WERI-Rb-1 (cell line): ENCODE measurements at regions not wholly inside any gene's neighbourhood (a gene's known extent, or its start where the extent isn't known, plus 50 kb on each side); places are given as distances from the start of the nearest gene placed in this dataset.

Source experiments
- DNase-seq: peaks from one replicate; pipeline ENCODE4 v3.0.0-alpha.2; 2020
- H3K27ac ChIP-seq: fragments of 250-450 bp; sonication (Bioruptor Pico); 2 replicates; pipeline ENCODE4 v1.5.1; 2020; ENCODE audit warnings: mild to moderate bottlenecking, moderate library complexity
- H3K27me3 ChIP-seq: fragments of 250-450 bp; sonication (Bioruptor Pico); 2 replicates; pipeline ENCODE4 v1.5.1; 2021; ENCODE audit warnings: mild to moderate bottlenecking, low read depth, moderate library complexity; ENCODE audit not compliant: insufficient read depth, severe bottlenecking
- H3K36me3 ChIP-seq: fragments of 250-450 bp; sonication (Bioruptor Pico); 2 replicates; pipeline ENCODE4 v1.5.1; 2020; ENCODE audit warnings: mild to moderate bottlenecking, moderate library complexity
- H3K4me3 ChIP-seq: 2 replicates; pipeline ENCODE4 v1.5.1; 2011; ENCODE audit warnings: low read depth, mild to moderate bottlenecking, control low read depth, low read length
- H3K9me3 ChIP-seq: fragments of 250-450 bp; sonication (Bioruptor Pico); 2 replicates; pipeline ENCODE4 v1.5.1; 2021; ENCODE audit warnings: mild to moderate bottlenecking, moderate library complexity; ENCODE audit not compliant: severe bottlenecking
- TF ChIP-seq, protein P1 (sequence below): IDR thresholded peaks from 2 replicates; pipeline ENCODE4 v1.5.1; 2011; ENCODE audit warnings: low read depth, mild to moderate bottlenecking, control low read depth, inconsistent platforms, low read length

DNA sequence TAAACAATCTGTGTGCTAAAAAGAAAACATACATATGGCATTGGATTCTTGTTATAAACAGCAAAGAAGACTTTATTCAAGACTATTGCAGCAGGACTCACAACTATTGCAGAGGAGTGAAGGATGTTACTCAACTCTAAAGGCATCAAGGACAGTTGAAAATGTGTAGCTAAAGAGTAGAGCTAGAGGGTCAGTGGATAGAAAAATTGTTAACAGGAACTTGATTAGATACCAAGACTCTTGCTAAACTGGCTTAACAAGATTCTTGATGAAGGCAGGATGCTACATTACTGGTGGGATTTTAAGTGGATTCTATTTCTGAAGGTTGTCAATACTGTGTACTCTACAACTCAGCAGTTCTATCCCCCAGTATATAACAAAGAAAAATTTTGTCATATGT is 1183.3 kb downstream of the SLITRK1 start:
- no peak overlapping the region for H3K4me3 ChIP-seq
- H3K36me3 ChIP-seq = no peaks in the 10 kb centered on the region
- no peaks in the 10 kb centered on the region for H3K9me3 ChIP-seq
- TF ChIP-seq, protein P1, sequence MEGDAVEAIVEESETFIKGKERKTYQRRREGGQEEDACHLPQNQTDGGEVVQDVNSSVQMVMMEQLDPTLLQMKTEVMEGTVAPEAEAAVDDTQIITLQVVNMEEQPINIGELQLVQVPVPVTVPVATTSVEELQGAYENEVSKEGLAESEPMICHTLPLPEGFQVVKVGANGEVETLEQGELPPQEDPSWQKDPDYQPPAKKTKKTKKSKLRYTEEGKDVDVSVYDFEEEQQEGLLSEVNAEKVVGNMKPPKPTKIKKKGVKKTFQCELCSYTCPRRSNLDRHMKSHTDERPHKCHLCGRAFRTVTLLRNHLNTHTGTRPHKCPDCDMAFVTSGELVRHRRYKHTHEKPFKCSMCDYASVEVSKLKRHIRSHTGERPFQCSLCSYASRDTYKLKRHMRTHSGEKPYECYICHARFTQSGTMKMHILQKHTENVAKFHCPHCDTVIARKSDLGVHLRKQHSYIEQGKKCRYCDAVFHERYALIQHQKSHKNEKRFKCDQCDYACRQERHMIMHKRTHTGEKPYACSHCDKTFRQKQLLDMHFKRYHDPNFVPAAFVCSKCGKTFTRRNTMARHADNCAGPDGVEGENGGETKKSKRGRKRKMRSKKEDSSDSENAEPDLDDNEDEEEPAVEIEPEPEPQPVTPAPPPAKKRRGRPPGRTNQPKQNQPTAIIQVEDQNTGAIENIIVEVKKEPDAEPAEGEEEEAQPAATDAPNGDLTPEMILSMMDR = no peak
- H3K27me3 ChIP-seq = no peaks in the 10 kb centered on the region
- H3K27ac ChIP-seq = no peak overlapping the region
- no peak for DNase-seq

DNA sequence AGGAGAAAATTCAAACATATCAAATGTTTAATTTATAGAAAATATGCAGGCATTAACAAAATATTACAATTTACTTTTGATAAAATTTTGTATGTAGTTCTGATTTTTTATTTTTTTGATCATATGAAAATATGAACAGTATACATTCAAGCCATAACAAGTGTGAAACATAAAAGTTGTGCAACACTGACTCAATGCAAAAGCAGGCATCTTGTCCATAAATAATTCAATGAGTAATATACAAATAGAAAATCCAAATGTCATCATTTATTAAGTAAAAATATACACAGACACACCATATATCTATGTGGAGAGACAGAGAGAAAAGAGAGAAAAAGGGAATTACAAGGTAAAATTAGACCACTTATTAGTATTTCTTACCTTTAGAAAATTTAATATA is 1183.9 kb downstream of the SLITRK1 start:
- no peaks in the 10 kb centered on the region for H3K36me3 ChIP-seq
- TF ChIP-seq, protein P1 = no peak

GRCh38 chr13:82693607-82694006 is 1188.7 kb downstream of the SLITRK1 start:
- Histone ChIP-seq H3K4me3 (no peak overlapping the region), H3K27ac (no peak overlapping the region), H3K9me3 (no peaks in the 10 kb centered on the region), H3K36me3 (no peaks in the 10 kb centered on the region), H3K27me3 (no peaks in the 10 kb centered on the region)
- no peak for DNase-seq
- TF ChIP-seq, protein P1 = no peak

More for the DNA sequence above, 1183.9 kb downstream of the SLITRK1 start:
- no peaks in the 10 kb centered on the region for H3K27me3 ChIP-seq
- no peak overlapping the region for H3K4me3 ChIP-seq
- H3K27ac ChIP-seq = no peak overlapping the region
- DNase-seq = no peak
- no peaks in the 10 kb centered on the region for H3K9me3 ChIP-seq

GRCh38 chr13:82688400-82688994 is 1193.8 kb downstream of the SLITRK1 start:
- H3K27ac ChIP-seq = no peak overlapping the region
- no peak for DNase-seq
- H3K36me3 ChIP-seq = no peaks in the 10 kb centered on the region
- TF ChIP-seq, protein P1 = no peak
- no peaks in the 10 kb centered on the region for H3K9me3 ChIP-seq
- no peak overlapping the region for H3K4me3 ChIP-seq
- H3K27me3 ChIP-seq = no peaks in the 10 kb centered on the region

DNA sequence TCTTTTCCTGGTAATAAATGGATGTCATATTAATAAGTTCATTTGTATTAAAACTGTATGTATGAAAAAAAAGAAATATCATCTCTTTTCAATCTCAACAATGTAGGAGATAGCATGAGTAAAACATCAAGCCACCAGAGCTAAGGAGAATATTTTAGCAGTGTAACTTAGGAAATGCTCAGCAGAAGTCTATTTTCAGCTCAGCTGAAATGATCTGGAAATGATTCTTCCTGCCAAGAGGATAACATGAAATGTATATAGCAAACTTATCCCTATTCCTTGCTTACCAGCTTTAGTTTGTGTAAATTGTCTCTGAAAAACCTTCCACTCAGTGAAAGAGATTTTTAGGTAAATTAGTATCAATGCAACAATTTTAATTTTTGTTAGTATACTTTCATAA is 1194.4 kb downstream of the SLITRK1 start:
- TF ChIP-seq, protein P1 = no peak
- no peaks in the 10 kb centered on the region for H3K9me3 ChIP-seq
- DNase-seq = no peak
- no peaks in the 10 kb centered on the region for H3K27me3 ChIP-seq
- H3K27ac ChIP-seq = no peak overlapping the region
- no peak overlapping the region for H3K4me3 ChIP-seq
- H3K36me3 ChIP-seq = no peaks in the 10 kb centered on the region

DNA sequence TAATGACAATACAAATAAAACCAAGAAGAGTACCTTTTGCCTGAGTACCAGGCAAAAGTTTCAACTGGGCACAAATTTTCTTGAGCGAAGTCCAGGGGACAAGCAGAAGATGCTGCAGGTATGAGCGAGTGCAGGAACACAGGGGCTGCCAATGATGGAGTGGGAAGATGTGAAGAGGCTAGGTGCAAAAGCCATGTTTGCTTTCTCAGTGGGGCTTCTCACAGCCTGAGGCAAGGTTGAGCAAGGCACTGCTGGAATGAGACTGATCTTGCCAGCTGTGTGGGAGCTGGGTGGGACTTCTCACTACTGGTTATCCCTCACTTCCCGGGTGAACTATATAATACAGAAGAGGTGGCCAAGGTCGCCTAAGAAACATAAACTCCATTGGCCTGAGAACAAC is 1200.7 kb downstream of the SLITRK1 start:
- Histone ChIP-seq H3K27me3 (no peaks in the 10 kb centered on the region), H3K36me3 (no peaks in the 10 kb centered on the region), H3K27ac (no peak overlapping the region), H3K4me3 (no peak overlapping the region), H3K9me3 (no peaks in the 10 kb centered on the region)
- TF ChIP-seq, protein P1 = no peak
- no peak for DNase-seq
